ENCODE measurements at regions not wholly inside any gene's neighbourhood (a gene's known extent, or its start where the extent isn't known, plus 50 kb on each side); places are given as distances from the start of the nearest gene placed in this dataset.

DNA sequence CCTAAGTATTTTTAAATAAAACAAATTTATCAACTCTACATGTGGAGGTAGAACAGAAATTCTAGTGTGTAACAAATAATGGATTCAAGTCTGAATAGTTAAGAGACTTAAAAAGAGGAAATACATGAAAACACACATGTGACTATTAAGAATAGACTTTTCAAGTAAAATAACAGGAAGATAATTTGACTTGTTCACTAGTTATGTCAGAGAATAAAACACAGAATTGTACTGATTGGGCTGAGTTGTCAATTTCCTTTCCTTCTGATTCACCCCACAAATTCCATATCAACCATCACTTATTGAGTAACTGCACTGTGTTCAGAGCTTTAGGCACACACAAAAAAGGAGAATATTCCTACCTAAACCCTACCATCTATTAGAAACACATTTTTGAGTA is 557.2 kb downstream of the TUSC7 start:
- DNase-seq: no peak

GRCh38 chr3:117268318-117268717 is 558.7 kb downstream of the TUSC7 start:
- DNase-seq: no peak

GRCh38 chr3:117272274-117272673 is 562.7 kb downstream of the TUSC7 start:
- DNase-seq: no peak

DNA sequence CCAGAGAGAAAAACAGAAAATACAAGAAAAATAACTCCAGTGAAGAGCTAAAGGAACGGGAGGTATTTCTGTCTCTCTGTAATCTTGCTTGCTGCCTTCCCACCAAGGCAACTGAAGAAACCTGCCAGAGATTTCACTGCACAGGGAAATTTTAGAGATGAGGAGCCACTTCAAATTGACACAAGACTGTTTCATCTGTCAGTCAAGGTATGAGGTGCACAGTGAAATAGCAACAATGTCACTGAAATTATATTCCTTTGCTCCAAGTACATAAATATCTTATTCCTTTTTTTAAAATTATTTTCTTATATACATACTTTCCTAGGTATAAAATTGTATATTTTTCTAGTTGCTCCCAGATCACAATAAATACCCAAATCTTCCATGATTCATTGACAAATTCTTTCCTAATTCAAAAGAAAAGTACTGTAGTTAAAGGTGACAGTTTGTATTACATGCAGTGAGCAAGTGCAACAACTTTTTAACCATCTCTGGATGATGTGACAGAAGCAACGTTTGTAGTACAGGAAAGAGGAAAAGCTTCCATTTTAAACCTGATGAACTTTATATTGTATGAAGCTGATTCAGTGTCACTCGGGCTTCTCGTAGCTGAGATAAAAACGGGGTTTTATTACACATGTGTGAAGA is 563.4 kb downstream of the TUSC7 start:
- no peak for DNase-seq

DNA sequence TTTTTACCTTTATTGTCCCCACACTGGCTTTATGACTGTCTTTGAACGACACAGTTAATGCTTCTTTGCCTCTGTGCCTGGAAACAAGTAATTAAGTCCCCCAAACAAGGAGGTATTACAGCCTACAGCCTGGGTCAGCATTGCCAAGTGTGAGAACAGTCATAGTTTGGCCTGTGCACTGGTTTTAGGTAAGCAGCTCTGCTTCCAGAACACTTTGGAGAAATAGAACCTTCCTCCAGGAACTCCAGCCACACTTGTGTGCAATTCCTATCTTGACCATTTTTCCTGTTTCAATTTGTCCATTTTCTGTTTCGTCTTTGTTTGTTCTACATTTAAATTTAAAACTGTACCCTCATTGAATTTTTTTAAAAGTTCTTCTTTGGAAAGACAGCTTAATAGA is 568.2 kb downstream of the TUSC7 start:
- no peak for DNase-seq

GRCh38 chr3:117278424-117279190 is 569.0 kb downstream of the TUSC7 start:
- DNase-seq: no peak

GRCh38 chr3:117281371-117281770 is 571.8 kb downstream of the TUSC7 start:
- DNase-seq: no peak

DNA sequence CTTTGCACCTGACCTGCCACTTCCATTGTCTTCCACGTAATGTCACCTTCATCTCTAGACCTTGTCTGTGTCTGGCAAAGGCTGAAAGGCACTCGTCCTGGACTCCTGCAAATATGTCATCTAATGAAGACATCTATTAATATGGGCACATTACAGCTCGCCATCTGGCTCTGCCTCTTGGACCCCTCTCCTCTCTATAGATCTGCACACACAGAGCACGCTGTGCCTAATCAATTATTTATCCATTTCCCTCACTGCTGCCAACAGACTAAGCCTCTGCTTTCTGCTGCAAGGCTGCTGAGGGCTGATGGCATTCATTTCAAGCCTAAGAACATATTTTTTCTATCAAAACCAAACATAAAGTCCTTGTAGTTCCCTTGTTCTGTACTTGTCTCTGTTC is 573.0 kb downstream of the TUSC7 start:
- DNase-seq: no peak

DNA sequence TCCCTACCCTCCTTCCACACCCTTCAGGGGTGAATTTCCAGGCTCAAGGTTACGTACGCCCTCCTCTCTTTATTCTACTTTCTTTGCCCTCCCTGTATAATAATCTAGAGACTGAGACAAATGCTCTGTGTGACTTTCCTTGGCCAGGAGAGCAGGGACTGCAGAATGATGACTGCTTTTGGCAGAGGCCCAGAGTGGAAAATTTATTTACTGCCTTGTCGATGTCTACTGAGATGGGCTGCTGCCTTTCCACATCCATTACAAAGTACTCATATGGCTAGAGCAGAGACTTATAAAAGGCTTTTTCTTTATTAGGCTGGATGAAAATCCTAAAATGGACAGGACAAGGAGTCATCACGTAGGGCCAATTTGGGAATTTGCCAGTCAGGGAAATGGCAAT is 576.2 kb downstream of the TUSC7 start:
- DNase-seq: no peak

DNA sequence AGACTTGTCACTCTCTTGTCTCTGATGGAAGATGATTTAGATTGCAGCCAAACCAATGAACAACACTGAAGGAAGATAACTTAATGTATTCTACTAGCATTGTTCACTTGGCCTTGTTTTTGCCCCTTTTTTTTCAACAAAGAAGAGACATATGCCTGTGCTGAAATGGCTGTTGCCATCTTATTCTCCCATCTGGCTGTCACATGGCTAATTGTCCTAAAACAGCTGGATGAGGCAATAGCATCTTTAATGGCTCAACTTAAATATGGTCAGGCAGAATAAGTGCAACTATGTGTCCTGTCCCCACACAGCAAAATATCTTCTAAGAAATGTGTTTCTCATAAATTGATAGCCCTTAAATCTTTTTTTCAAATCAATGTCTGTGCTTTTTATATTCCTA is 576.9 kb downstream of the TUSC7 start:
- no peak for DNase-seq

GRCh38 chr3:117287602-117288001 is 578.0 kb downstream of the TUSC7 start:
- no peak for DNase-seq

- no peak for DNase-seq
These were observed 581.9 kb downstream of the TUSC7 start for GRCh38 chr3:117291476-117291875.

DNA sequence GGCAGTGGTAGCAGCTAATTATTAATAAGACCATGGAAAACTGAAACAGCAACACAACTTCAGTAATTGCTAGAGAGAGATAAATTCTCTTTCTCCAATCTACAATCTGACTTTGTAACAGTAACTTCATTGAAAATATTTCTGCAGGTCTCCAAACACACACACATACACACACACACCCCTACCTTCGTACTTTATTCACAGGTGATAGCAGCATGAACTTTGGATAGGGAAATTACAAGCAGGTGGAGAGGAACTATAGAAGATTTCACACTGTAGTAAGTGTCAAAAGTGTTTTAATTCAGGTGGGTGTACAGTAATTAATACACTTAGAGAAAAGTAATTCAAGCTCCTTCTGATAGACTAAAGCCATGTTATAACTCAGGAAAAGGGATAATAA is 587.5 kb downstream of the TUSC7 start:
- DNase-seq: no peak

GRCh38 chr3:117297541-117297940 is 588.0 kb downstream of the TUSC7 start:
- no peak for DNase-seq

- no peak for DNase-seq
These were observed 588.7 kb downstream of the TUSC7 start for GRCh38 chr3:117298273-117298672.

DNA sequence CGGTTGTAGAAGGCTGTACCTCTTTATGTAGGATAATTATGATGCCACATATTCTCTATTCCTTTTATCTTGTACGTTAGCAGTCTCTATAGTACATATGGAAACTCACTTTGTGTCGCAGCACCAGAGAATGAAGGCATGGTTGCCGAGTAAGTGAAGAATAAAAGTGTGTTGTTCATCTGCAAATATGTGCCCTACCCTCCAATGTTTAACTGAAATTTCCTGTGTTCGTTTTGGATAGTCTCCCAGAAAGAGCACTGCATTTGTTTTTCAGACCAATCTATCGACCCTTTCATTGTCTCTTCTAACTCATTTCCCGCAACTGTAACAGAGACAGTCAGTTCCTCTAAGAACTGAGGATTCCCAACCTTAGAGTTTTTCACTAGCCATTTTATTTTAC is 592.8 kb downstream of the TUSC7 start:
- DNase-seq: no peak

- DNase-seq: no peak
These were observed 593.9 kb downstream of the TUSC7 start for GRCh38 chr3:117303443-117303842.

- DNase-seq: no peak
These were observed 595.1 kb downstream of the TUSC7 start for GRCh38 chr3:117304681-117305080.

DNA sequence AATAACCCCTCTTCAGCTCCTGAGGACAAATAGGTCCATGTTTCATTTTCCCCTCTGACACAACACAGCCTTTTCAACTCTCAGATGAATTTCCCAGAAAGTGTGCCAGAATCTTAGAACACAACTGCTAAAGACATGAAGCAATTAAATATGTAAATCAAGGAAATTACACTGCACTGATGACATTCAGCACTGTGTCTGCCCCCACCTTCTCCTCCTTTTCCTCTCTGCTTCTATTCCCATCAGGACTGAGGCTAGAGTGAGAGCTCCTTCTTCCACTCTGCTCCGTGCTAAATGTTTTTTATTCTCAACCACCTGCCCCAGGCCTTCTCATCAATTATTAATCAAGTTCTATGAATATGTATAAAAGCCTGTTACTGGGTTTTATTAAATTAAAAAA is 596.1 kb downstream of the TUSC7 start:
- no peak for DNase-seq

GRCh38 chr3:117306299-117306698 is 596.7 kb downstream of the TUSC7 start:
- DNase-seq: no peak

- DNase-seq: no peak
These were observed 598.8 kb downstream of the TUSC7 start for GRCh38 chr3:117308353-117308752.

GRCh38 chr3:117308756-117309155 is 599.2 kb downstream of the TUSC7 start:
- no peak for DNase-seq

GRCh38 chr3:117310536-117310935 is 601.0 kb downstream of the TUSC7 start:
- no peak for DNase-seq

GRCh38 chr3:117314441-117315150 is 605.0 kb downstream of the TUSC7 start:
- no peak for DNase-seq
